ENCODE measurements at regions not wholly inside any gene's neighbourhood (a gene's known extent, or its start where the extent isn't known, plus 50 kb on each side); places are given as distances from the start of the nearest gene placed in this dataset.

DNA sequence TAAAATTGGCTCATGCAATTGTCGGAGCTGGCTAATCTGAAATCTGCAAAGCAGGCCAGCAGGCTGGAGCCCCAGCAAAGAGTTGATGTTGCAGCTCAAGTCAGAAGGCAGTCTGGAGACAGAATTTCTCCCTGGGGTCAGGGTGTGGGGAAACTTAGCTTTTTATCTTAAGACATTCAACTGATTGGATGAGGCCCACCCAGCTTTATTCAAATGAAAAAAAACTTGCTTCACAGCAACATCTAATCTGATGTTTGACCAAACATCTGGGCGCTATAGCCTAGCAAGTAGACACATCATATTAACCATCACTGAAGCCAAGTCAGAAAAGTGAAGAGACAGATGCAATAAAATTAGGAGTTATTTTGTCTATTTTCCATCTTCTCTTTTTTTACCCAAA is 108.8 kb upstream of the CCDC28A start:
- SMC1A ChIA-PET (ENCODE audit: uncharacterized antibody, unreplicated experiment) = interaction anchor here (0.7 to 2.7 kb wide), 10 partner anchors 8 to 101 kb away, joined by 3 to 32 read pairs (median 4); no protein-coding TSS in a partner anchor
- 59% methylated on average over 2 of the region's 2 CpGs for WGBS (ENCODE audit: insufficient coverage, insufficient replicate concordance, low lambda C conversion rate, missing lambda C conversion rate)
- FAIRE-seq (no peak), DNase-seq (ENCODE audit: low read depth, low spot score) (no peak), ATAC-seq (no peak)
- CTCF ChIA-PET = interaction anchor here (0.6 to 2.3 kb wide), 9 partner anchors 9 to 115 kb away, joined by 3 to 13 read pairs (median 4); no protein-coding TSS in a partner anchor
- no peaks in the 10 kb centered on the region for H3K4me1 ChIP-seq (ENCODE audit: control insufficient read depth, insufficient read depth, low read length)
- H3K9ac ChIP-seq (ENCODE audit: control insufficient read depth, insufficient read depth, low read length) = no peak overlapping the region
- TF ChIP-seq FOS (IDR thresholded peaks at IDR 0.05; ENCODE audit: borderline replicate concordance, extremely low read depth, insufficient read length) = no peak
- no peak for TF ChIP-seq EGR1 (IDR thresholded peaks at IDR 0.05; ENCODE audit: borderline replicate concordance in 1 of 2, low read depth in 2 of 2, low read length in 2 of 2)
- TF ChIP-seq MEF2A (IDR thresholded peaks at IDR 0.05; ENCODE audit: insufficient read depth, low read depth, low read length) = no peak
- no peak for TF ChIP-seq NR2C1 (IDR thresholded peaks at IDR 0.05)
- no peak for TF ChIP-seq ZZZ3 (IDR thresholded peaks at IDR 0.05; ENCODE audit: control insufficient read depth, insufficient read length, low read depth)
- TF ChIP-seq JUNB (IDR thresholded peaks at IDR 0.05) = no peak
- no peak for TF ChIP-seq HDAC2 (IDR thresholded peaks at IDR 0.05)
- no peak for TF ChIP-seq ETV6 (conservative IDR thresholded peaks at IDR 0.05 in 1 of 2, IDR thresholded peaks at IDR 0.05 in 1 of 2; ENCODE audit: borderline replicate concordance in 1 of 2, low read depth in 1 of 2)
- TF ChIP-seq SMAD1 (IDR thresholded peaks at IDR 0.05; ENCODE audit: low read depth, partially characterized antibody) = no peak
- no peak for TF ChIP-seq YY1 (IDR thresholded peaks at IDR 0.05; ENCODE audit: low read depth, low read length)
- no peak for TF ChIP-seq SUZ12 (IDR thresholded peaks at IDR 0.05; ENCODE audit: unreplicated experiment)
- TF ChIP-seq KDM1A (IDR thresholded peaks at IDR 0.05; ENCODE audit: borderline replicate concordance) = no peak
- TF ChIP-seq CHD1 (IDR thresholded peaks at IDR 0.05; ENCODE audit: low read depth, low read length) = no peak
- TF ChIP-seq TBL1XR1 (IDR thresholded peaks at IDR 0.05; ENCODE audit: low read depth, low read length) = no peak
- TF ChIP-seq ESRRA (IDR thresholded peaks at IDR 0.05; ENCODE audit: low read length) = no peak
- POLR2A ChIA-PET = interaction anchor here (0.7 to 1.7 kb wide), 5 partner anchors 8 to 25 kb away, joined by 4 to 7 read pairs (median 4); no protein-coding TSS in a partner anchor
- H3K36me3 ChIP-seq (ENCODE audit: control insufficient read depth in 2 of 2, insufficient read depth in 2 of 2, low read length in 1 of 2) = no peaks in the 10 kb centered on the region
- H2AFZ ChIP-seq (ENCODE audit: control insufficient read depth, low read depth, low read length) = no peak overlapping the region
- in situ Hi-C loops (cut with MboI) (no loop called here), intact Hi-C loops (cut with micrococcal nuclease; ENCODE audit: unreplicated experiment) (loop anchor here (5.0 kb wide), 1 partner anchor 767 kb away; no protein-coding TSS in a partner anchor)
- no peak overlapping the region for H3K4me2 ChIP-seq (ENCODE audit: control insufficient read depth, insufficient read depth)
- H3K4me3 ChIP-seq = no peak overlapping the region
- RAD21 ChIA-PET (ENCODE audit: unreplicated experiment) = interaction anchor here (0.6 to 1.8 kb wide), 5 partner anchors 8 to 90 kb away, joined by 3 to 5 read pairs (median 3); no protein-coding TSS in a partner anchor
- no peaks in the 10 kb centered on the region for H4K20me1 ChIP-seq (ENCODE audit: control insufficient read depth, insufficient read depth)
- H3K9me3 ChIP-seq (replicated peaks; ENCODE audit: control insufficient read depth, insufficient read depth, low read length) = no peaks in the 10 kb centered on the region
- no peaks in the 10 kb centered on the region for H3K79me2 ChIP-seq (ENCODE audit: control insufficient read depth, insufficient read depth, low read length)
- H3K27ac ChIP-seq (ENCODE audit: control insufficient read depth, insufficient read depth) = no peak overlapping the region
- peaks cover 0 to 3% of the 10 kb centered on the region in 2 experiments; a peak in 1 of 4 replicates for H3K27me3 ChIP-seq (replicated peaks in 1 of 2; ENCODE audit: control insufficient read depth in 2 of 2, insufficient read depth in 2 of 2, low read length in 1 of 2)
- no TSS peak for BruUV-seq (replicated peaks)

All from GM12878 (cell line).